NCI-H187 (cell line): ENCODE measurements at regions not wholly inside any gene's neighbourhood (a gene's known extent, or its start where the extent isn't known, plus 50 kb on each side); places are given as distances from the start of the nearest gene placed in this dataset.
"Not testable (repeated sequence)": the region's sequence is repeated elsewhere in the genome, so short reads cannot be mapped to it uniquely, and the experiment has no call there.

Source experiments
- DNase-seq, 2 experiments: peaks; one replicate each; lab custom pipeline; 2025; lab: John Stamatoyannopoulos, UW

- DNase-seq: no peak
Observed at GRCh38 chr7:35971133-35971891, 170.5 kb downstream of the SEPTIN7 start.

- peak; percentile 27 to 38 for DNase-seq
Observed at GRCh38 chr7:35975851-35976454, 175.1 kb downstream of the SEPTIN7 start.

- not testable (repeated sequence) for DNase-seq
Observed at GRCh38 chr7:35978816-35979640, 174.0 kb upstream of the EEPD1 start.

GRCh38 chr7:35982600-35982999 lies 170.5 kb upstream of the EEPD1 start:
- no peak for DNase-seq

- DNase-seq: no peak
Observed at GRCh38 chr7:35983626-35984025, 169.4 kb upstream of the EEPD1 start.

- peak; percentile 10 to 68 for DNase-seq
Observed at GRCh38 chr7:35985126-35985754, 167.8 kb upstream of the EEPD1 start.

- no peak for DNase-seq
Observed at GRCh38 chr7:35987016-35987415, 166.0 kb upstream of the EEPD1 start.

- DNase-seq: no peak
Observed at GRCh38 chr7:35988105-35988504, 164.9 kb upstream of the EEPD1 start.

GRCh38 chr7:35988818-35989217 lies 164.2 kb upstream of the EEPD1 start:
- no peak for DNase-seq

GRCh38 chr7:35991511-35992232 lies 161.4 kb upstream of the EEPD1 start:
- no peak for DNase-seq

- no peak for DNase-seq
Observed at GRCh38 chr7:35992436-35992835, 160.6 kb upstream of the EEPD1 start.

GRCh38 chr7:35993113-35993512 lies 159.9 kb upstream of the EEPD1 start:
- no peak for DNase-seq

GRCh38 chr7:35993676-35994606 lies 159.1 kb upstream of the EEPD1 start:
- DNase-seq: no peak

GRCh38 chr7:35995334-35995733 lies 157.7 kb upstream of the EEPD1 start:
- no peak for DNase-seq

GRCh38 chr7:35998481-35998880 lies 154.6 kb upstream of the EEPD1 start:
- DNase-seq: no peak

- no peak for DNase-seq
Observed at GRCh38 chr7:36001546-36001945, 151.5 kb upstream of the EEPD1 start.

GRCh38 chr7:36002900-36003299 lies 150.2 kb upstream of the EEPD1 start:
- no peak for DNase-seq

GRCh38 chr7:36003343-36003742 lies 149.7 kb upstream of the EEPD1 start:
- DNase-seq: no peak

- DNase-seq: no peak
Observed at GRCh38 chr7:36005293-36005692, 147.8 kb upstream of the EEPD1 start.

- no peak for DNase-seq
Observed at GRCh38 chr7:36005876-36006275, 147.2 kb upstream of the EEPD1 start.
